ENCODE measurements at regions not wholly inside any gene's neighbourhood (a gene's known extent, or its start where the extent isn't known, plus 50 kb on each side); places are given as distances from the start of the nearest gene placed in this dataset.

- no peak for DNase-seq (ENCODE audit: low read depth)
- TF ChIP-seq, protein P1, sequence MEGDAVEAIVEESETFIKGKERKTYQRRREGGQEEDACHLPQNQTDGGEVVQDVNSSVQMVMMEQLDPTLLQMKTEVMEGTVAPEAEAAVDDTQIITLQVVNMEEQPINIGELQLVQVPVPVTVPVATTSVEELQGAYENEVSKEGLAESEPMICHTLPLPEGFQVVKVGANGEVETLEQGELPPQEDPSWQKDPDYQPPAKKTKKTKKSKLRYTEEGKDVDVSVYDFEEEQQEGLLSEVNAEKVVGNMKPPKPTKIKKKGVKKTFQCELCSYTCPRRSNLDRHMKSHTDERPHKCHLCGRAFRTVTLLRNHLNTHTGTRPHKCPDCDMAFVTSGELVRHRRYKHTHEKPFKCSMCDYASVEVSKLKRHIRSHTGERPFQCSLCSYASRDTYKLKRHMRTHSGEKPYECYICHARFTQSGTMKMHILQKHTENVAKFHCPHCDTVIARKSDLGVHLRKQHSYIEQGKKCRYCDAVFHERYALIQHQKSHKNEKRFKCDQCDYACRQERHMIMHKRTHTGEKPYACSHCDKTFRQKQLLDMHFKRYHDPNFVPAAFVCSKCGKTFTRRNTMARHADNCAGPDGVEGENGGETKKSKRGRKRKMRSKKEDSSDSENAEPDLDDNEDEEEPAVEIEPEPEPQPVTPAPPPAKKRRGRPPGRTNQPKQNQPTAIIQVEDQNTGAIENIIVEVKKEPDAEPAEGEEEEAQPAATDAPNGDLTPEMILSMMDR (conservative IDR thresholded peaks at IDR 0.05; ENCODE audit: low read depth, low read length) = no peak
- no peak overlapping the region for H3K4me3 ChIP-seq (ENCODE audit: low read depth, low read length)
Observed at GRCh38 chr10:113411456-113411855, 141.4 kb upstream of the HABP2 start.

- no peak overlapping the region for H3K4me3 ChIP-seq (ENCODE audit: low read depth, low read length)
- DNase-seq (ENCODE audit: low read depth) = no peak
Observed at GRCh38 chr10:113412161-113412560, 140.7 kb upstream of the HABP2 start.

GRCh38 chr10:113414543-113414942 lies 138.3 kb upstream of the HABP2 start:
- TF ChIP-seq, protein P1 (conservative IDR thresholded peaks at IDR 0.05; ENCODE audit: low read depth, low read length) = no peak
- no peak for DNase-seq (ENCODE audit: low read depth)
- no peak overlapping the region for H3K4me3 ChIP-seq (ENCODE audit: low read depth, low read length)

More at GRCh38 chr10:113412161-113412560, 140.7 kb upstream of the HABP2 start:
- TF ChIP-seq, protein P1 (conservative IDR thresholded peaks at IDR 0.05; ENCODE audit: low read depth, low read length) = no peak

DNA sequence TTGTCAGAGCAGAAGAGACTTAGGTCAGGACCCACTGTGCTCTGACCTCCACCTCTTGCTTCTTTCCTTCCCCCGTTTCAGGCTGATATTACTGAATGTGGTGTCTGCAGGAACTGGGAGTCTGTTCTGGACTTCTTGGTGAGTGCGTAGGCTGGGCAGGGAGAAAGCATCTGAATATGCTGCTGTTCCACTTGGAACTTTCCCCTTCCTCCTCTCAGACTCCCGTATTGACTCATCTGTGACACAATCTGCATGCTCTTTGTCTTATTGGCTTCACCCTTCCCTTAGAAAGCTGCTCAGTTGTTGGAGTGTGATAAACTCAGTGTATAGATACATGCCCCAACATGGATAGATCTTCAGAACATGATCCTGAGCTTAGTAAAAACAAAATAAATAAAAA lies 137.6 kb upstream of the HABP2 start:
- H3K4me3 ChIP-seq (ENCODE audit: low read depth, low read length) = no peak overlapping the region
- DNase-seq (ENCODE audit: low read depth) = no peak
- TF ChIP-seq, protein P1 (conservative IDR thresholded peaks at IDR 0.05; ENCODE audit: low read depth, low read length) = no peak

DNA sequence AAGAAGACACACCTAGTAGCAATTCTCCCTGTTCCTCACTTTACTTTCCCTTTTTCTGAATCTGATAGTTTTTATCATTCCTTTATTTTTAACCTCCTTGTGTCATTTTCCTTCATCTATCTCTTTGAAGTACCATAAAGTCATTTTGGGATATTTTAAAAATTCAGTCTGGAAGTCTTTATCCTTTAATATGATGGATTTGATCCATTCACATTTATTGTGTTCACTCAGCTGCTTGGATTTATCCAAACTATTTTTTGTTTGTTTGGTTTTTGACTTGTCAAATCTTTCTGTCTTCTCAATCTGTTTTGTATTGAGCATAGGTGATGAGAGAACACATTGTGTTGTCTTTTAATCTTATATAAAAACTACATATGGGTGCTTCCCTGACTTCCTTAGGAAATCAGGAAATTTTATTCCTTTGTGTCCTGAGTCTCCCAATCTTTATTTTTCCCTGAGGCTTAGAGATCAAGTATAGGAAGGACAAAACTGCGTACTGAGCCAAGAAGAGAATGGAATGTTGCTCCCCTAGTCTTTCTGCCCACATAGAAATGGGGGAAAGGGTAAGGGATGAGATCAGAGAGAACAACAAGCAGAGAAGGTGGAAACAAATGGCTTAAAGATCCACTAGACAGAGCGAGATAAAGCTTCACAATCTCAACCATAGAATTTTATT lies 132.7 kb upstream of the HABP2 start:
- TF ChIP-seq, protein P1 (conservative IDR thresholded peaks at IDR 0.05; ENCODE audit: low read depth, low read length) = no peak
- H3K4me3 ChIP-seq (ENCODE audit: low read depth, low read length) = no peak overlapping the region
- DNase-seq (ENCODE audit: low read depth) = no peak

- no peak overlapping the region for H3K4me3 ChIP-seq (ENCODE audit: low read depth, low read length)
- no peak for DNase-seq (ENCODE audit: low read depth)
- TF ChIP-seq, protein P1 (conservative IDR thresholded peaks at IDR 0.05; ENCODE audit: low read depth, low read length) = no peak
Observed at GRCh38 chr10:113420733-113421675, 131.8 kb upstream of the HABP2 start.

Data from epithelial cell of proximal tubule (primary cell).